Naive B cell (primary cell): ENCODE measurements at regions not wholly inside any gene's neighbourhood (a gene's known extent, or its start where the extent isn't known, plus 50 kb on each side); places are given as distances from the start of the nearest gene placed in this dataset.
"Not testable (repeated sequence)": the region's sequence is repeated elsewhere in the genome, so short reads cannot be mapped to it uniquely, and the experiment has no call there.

Source experiments
- ATAC-seq, 2 donors: fragments of 150-1000 bp; cut with Tn5 transposase; 2 replicates each; pipeline ENCODE4 v1.10.0; 2021; ENCODE audit warnings: low read depth in 2 of 2, mild to moderate bottlenecking in 2 of 2, moderate library complexity in 2 of 2
- DNase-seq: peaks from one replicate; pipeline ENCODE4 v3.0.0; 2022
- H3K27ac Mint-ChIP-seq, 6 donors: one replicate each; pipeline ENCODE4 v1.8.0; 2020 to 2022; ENCODE audit warnings: mild to moderate bottlenecking in 6 of 6, mixed read lengths in 6 of 6, moderate library complexity in 5 of 6, inconsistent platforms in 2 of 6
- H3K27me3 Mint-ChIP-seq, 3 donors: one replicate each; pipeline ENCODE4 v1.8.0; 2021 to 2022; ENCODE audit warnings: mixed read lengths in 3 of 3, mild to moderate bottlenecking in 1 of 3
- H3K36me3 Mint-ChIP-seq, 2 donors: one replicate each; pipeline ENCODE4 v1.8.0; 2020 to 2022; ENCODE audit warnings: mixed read lengths in 2 of 2, inconsistent platforms in 1 of 2, mild to moderate bottlenecking in 1 of 2
- H3K4me1 Mint-ChIP-seq, 3 donors: one replicate each; pipeline ENCODE4 v1.8.0; 2020 to 2022; ENCODE audit warnings: mixed read lengths in 3 of 3, inconsistent platforms in 1 of 3, mild to moderate bottlenecking in 1 of 3, moderate library complexity in 1 of 3
- H3K4me3 Mint-ChIP-seq, 8 donors: one replicate each; pipeline ENCODE4 v1.8.0; 2020 to 2022; ENCODE audit warnings: mild to moderate bottlenecking in 8 of 8, mixed read lengths in 8 of 8, moderate library complexity in 8 of 8, inconsistent platforms in 2 of 8
- H3K9me3 Mint-ChIP-seq, 7 donors: one replicate each; pipeline ENCODE4 v1.8.0; 2020 to 2022; ENCODE audit warnings: mixed read lengths in 7 of 7, mild to moderate bottlenecking in 5 of 7, inconsistent platforms in 2 of 7, moderate library complexity in 1 of 7

DNA sequence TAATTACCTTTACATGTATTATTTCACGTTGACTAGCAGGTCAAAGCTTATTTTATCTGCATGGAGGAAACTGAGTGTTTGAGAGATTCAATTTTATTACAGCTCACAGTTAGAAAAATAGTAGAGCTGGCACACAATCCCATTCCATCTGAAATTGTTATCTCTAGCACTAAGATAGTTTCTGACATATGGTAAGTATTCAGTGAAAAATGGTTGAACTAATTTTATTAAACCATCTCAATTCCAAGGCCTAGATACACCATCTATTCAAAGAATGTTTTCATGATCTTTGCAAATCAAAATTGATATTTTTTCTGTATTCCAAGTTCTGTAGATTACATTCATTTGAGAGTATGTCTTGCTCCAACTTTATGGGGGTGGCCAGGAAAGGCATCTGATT is 125.4 kb upstream of the FAT3 start:
- peaks cover 0 to 8% (median 2%) of the 10 kb centered on the region in 7 donors for H3K9me3 Mint-ChIP-seq
- no peaks in the 10 kb centered on the region for H3K27me3 Mint-ChIP-seq
- no peaks in the 10 kb centered on the region for H3K36me3 Mint-ChIP-seq
- no peaks in the 10 kb centered on the region for H3K4me1 Mint-ChIP-seq
- no peak for DNase-seq
- ATAC-seq = no peak
- no peak overlapping the region for H3K4me3 Mint-ChIP-seq
- H3K27ac Mint-ChIP-seq = no peak overlapping the region

- ATAC-seq = no peak
- no peak for DNase-seq
- H3K27ac Mint-ChIP-seq = no peak overlapping the region
- no peak overlapping the region for H3K4me3 Mint-ChIP-seq
- H3K9me3 Mint-ChIP-seq = peaks cover 0 to 13% (median 4%) of the 10 kb centered on the region in 7 donors
- no peaks in the 10 kb centered on the region for H3K4me1 Mint-ChIP-seq
- H3K27me3 Mint-ChIP-seq = no peaks in the 10 kb centered on the region
- no peaks in the 10 kb centered on the region for H3K36me3 Mint-ChIP-seq
Measured at GRCh38 chr11:92098172-92098571, 126.4 kb upstream of the FAT3 start.

DNA sequence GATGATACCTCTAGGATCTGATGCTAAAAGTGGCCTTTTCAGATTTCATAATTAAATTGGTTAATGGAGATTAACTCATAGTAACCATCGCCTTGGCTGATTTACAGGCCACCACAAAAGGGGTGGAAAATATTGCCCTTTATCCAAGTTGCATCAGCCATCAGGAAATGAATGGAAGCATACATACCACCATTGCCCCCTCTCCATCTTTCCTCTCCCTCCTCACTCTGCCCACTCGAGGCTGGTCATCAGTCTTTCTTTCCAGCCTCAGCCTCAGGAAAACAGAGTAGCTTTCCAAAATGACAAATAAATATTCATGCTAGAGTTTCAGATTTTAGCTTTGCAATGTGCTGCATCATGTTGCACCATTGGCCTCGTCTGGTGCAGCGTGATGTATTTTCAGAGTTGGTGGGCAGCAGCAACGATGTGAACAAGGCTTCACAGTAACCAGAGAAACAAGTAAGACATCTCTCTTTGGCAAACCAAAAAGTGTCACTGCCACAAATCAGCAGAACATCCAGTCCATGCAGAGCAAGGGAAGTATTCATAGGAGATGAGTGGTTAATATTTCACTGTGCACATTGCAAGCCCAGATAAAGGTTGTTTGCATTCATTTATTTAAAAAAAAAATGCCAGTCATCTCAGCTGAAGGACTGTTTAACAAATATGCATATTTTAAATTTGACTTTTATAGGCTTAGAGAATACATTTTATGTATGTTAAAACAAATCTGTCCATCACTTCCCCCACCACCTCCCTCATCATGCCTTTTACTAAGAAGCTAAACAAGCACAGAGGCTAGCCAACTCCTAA is 136.7 kb upstream of the FAT3 start:
- Mint-ChIP-seq H3K27me3 (no peaks in the 10 kb centered on the region), H3K9me3 (peaks cover 0 to 27% (median 4%) of the 10 kb centered on the region in 7 donors), H3K4me3 (no peak overlapping the region), H3K36me3 (no peaks in the 10 kb centered on the region), H3K27ac (no peak overlapping the region), H3K4me1 (no peaks in the 10 kb centered on the region)
- DNase-seq (no peak), ATAC-seq (no peak)

GRCh38 chr11:92083123-92083522 is 141.5 kb upstream of the FAT3 start:
- Mint-ChIP-seq H3K36me3 (no peaks in the 10 kb centered on the region), H3K4me1 (no peaks in the 10 kb centered on the region), H3K27me3 (no peaks in the 10 kb centered on the region), H3K4me3 (no peak overlapping the region), H3K9me3 (peaks cover 2 to 22% (median 4%) of the 10 kb centered on the region in 7 donors), H3K27ac (no peak overlapping the region)
- DNase-seq (no peak), ATAC-seq (no peak)

DNA sequence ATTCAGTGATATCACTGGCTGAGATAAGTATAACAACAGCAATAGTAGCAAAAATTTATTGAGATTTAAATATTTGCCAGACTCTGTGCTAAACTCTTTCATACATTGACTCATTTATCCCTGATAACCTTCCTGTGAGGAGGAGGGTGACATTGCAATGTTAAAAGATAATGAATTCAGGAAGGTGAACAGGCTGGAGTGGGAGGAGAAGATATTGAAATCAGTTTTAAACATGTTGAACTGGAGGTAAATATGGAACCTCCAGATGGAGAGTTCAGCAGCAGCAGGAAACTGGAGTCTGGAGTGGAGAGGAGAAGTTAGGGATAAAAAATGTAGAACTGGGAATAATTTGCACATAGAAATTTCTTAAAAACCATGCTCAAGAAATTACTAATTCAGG is 142.0 kb upstream of the FAT3 start:
- peaks cover 2 to 22% (median 4%) of the 10 kb centered on the region in 7 donors for H3K9me3 Mint-ChIP-seq
- no peak overlapping the region for H3K4me3 Mint-ChIP-seq

GRCh38 chr11:92074498-92074897 is 150.1 kb upstream of the FAT3 start:
- H3K4me3 Mint-ChIP-seq, H3K36me3 Mint-ChIP-seq, ATAC-seq, H3K27me3 Mint-ChIP-seq, H3K4me1 Mint-ChIP-seq, DNase-seq: not testable (repeated sequence)
- Mint-ChIP-seq H3K9me3 (peaks cover 2 to 19% (median 12%) of the 10 kb centered on the region in 7 donors), H3K27ac (peak overlapping the region in 1 of 6 donors; percentile 66)

More for the DNA sequence above, 142.0 kb upstream of the FAT3 start:
- H3K27me3 Mint-ChIP-seq = no peaks in the 10 kb centered on the region
- H3K4me1 Mint-ChIP-seq = no peaks in the 10 kb centered on the region
- H3K36me3 Mint-ChIP-seq = no peaks in the 10 kb centered on the region
- no peak overlapping the region for H3K27ac Mint-ChIP-seq
- DNase-seq (no peak), ATAC-seq (no peak)

GRCh38 chr11:92071660-92072059 is 153.0 kb upstream of the FAT3 start:
- Mint-ChIP-seq H3K9me3 (peaks cover 2 to 16% (median 10%) of the 10 kb centered on the region in 7 donors), H3K27me3 (no peaks in the 10 kb centered on the region), H3K36me3 (no peaks in the 10 kb centered on the region), H3K4me3 (no peak overlapping the region), H3K27ac (no peak overlapping the region), H3K4me1 (no peaks in the 10 kb centered on the region)
- ATAC-seq = no peak
- DNase-seq = no peak

GRCh38 chr11:92070026-92070889 is 154.4 kb upstream of the FAT3 start:
- no peak overlapping the region for H3K4me3 Mint-ChIP-seq
- no peaks in the 10 kb centered on the region for H3K36me3 Mint-ChIP-seq
- H3K27ac Mint-ChIP-seq = no peak overlapping the region
- no peaks in the 10 kb centered on the region for H3K4me1 Mint-ChIP-seq
- H3K27me3 Mint-ChIP-seq = no peaks in the 10 kb centered on the region
- DNase-seq (no peak), ATAC-seq (no peak)
- H3K9me3 Mint-ChIP-seq = peaks cover 2 to 16% (median 8%) of the 10 kb centered on the region in 7 donors

DNA sequence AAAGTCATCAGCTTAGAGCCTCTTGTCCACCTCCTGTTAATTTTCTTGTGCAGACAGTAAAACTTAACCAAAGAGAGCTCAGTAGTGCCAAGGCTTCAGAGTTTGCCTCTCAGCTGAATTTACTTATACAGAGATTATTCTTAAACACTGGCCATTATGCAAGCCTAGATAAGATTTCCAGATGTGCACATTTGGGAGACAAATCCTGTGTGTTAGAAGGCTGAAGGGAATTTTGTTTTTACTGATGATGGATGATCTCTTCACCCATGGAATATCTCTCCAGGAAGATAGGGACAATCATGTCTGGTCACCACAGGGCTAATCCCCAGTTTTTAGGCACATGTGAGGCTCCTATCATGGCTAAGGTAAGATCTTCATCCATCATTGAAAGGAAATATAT is 157.6 kb upstream of the FAT3 start:
- Mint-ChIP-seq H3K4me1 (no peaks in the 10 kb centered on the region), H3K9me3 (peaks cover 0 to 12% (median 6%) of the 10 kb centered on the region in 7 donors), H3K27ac (no peak overlapping the region), H3K36me3 (no peaks in the 10 kb centered on the region), H3K27me3 (no peaks in the 10 kb centered on the region), H3K4me3 (no peak overlapping the region)
- DNase-seq = no peak
- ATAC-seq = no peak

DNA sequence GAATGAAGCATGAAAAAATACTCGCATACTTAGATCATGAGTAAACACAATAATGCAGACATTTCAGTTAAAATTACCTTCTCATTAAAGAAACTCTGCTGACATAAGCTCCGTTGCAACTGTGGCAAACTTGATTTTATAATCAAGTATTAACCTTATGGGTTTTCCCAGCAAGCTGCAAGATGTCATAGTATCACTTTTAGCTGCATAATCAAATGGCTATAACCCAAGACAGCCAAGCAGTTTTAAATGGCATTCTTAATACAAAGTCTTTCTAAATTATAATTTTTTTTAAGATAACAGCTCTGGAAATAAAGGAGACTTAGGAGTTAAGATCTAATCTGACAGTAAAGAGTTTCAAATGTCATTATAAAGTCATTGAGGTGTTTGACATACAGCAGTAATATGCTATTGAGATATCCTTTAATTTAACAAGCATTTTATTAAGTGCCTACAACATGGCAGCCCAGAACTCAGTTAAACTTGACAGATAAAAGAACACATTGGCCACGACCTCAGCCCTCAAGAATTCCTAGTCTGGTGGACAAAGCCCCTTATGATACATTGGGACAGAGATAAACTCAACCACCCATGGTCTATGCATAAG is 163.1 kb upstream of the FAT3 start:
- no peak overlapping the region for H3K4me3 Mint-ChIP-seq
- DNase-seq = no peak
- no peaks in the 10 kb centered on the region for H3K27me3 Mint-ChIP-seq
- no peak for ATAC-seq
- no peaks in the 10 kb centered on the region for H3K4me1 Mint-ChIP-seq
- H3K36me3 Mint-ChIP-seq = no peaks in the 10 kb centered on the region
- no peak overlapping the region for H3K27ac Mint-ChIP-seq
- H3K9me3 Mint-ChIP-seq = peaks cover 0 to 11% (median 0%) of the 10 kb centered on the region in 7 donors

DNA sequence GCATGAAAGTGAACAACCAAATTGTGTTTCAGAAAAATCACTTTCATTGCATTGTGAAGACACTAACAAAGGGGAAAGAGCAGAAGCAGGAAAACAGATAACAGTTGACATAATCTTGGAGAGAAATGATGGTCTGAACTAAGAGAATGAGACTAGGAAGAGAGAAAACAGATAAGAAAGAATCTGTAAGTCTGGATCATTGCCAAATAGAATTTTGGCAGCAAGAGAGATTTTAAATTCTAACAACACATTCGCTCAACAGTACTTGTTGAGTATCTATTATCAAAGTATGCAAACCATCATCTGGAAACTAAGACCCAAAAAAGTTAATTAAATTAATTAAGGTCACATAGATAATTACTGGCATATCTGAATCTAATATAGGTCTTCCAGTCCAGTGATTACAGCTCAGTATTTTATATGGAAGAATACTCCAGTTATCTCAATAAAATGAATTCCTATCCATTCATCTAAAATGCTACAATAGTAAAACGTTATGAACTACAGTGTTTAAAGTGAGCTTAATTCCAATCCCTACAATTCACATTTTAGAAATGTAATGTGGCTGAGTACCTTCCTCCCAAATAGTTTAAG is 166.7 kb upstream of the FAT3 start:
- no peak overlapping the region for H3K4me3 Mint-ChIP-seq
- no peaks in the 10 kb centered on the region for H3K27me3 Mint-ChIP-seq
- peaks cover 0 to 14% (median 0%) of the 10 kb centered on the region in 7 donors for H3K9me3 Mint-ChIP-seq
- H3K27ac Mint-ChIP-seq = no peak overlapping the region
- no peaks in the 10 kb centered on the region for H3K4me1 Mint-ChIP-seq
- ATAC-seq = no peak
- no peak for DNase-seq
- no peaks in the 10 kb centered on the region for H3K36me3 Mint-ChIP-seq

DNA sequence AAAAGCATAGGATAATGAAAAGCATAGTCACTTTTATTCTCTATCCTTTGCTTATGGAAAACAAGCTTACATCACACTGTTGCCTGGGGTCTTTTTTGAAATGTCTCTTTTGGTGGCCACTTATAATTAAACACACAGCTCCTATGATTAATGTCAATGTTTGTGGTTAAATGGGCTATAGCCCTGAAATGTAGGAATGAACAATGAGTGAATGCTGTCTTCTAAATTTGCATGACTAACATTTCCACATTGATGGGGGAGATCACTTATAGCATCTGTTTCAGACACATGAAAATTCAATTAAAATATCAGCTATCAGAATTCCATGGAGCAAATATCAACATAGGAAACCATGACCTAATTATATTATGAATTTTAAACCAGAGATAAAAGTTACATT is 171.4 kb upstream of the FAT3 start:
- Mint-ChIP-seq H3K9me3 (peaks cover 0 to 19% (median 5%) of the 10 kb centered on the region in 7 donors), H3K36me3 (no peaks in the 10 kb centered on the region), H3K27ac (no peak overlapping the region), H3K4me1 (no peaks in the 10 kb centered on the region), H3K4me3 (no peak overlapping the region), H3K27me3 (no peaks in the 10 kb centered on the region)
- ATAC-seq = no peak
- no peak for DNase-seq

DNA sequence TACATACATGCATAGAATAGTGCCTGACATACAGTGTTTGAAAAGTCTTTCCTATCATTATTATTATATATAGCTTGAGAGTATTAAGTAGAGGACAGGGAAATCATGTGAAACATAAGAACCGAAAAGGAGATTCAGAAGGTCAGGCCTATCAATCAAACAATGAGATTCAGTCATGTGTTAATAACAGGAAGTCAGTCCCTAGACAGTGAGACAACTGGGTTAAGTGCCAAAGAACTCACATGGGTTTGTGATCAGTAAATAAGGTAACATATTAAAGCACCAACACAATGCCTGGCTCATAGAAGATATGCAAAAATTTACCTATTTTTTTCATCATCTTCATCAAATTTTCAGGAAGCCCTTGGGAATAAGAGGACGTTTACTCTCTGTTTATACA is 174.3 kb upstream of the FAT3 start:
- H3K4me3 Mint-ChIP-seq = no peak overlapping the region
- H3K27ac Mint-ChIP-seq = no peak overlapping the region
- ATAC-seq (no peak), DNase-seq (no peak)
- H3K36me3 Mint-ChIP-seq = no peaks in the 10 kb centered on the region
- no peaks in the 10 kb centered on the region for H3K27me3 Mint-ChIP-seq
- H3K4me1 Mint-ChIP-seq = no peaks in the 10 kb centered on the region
- H3K9me3 Mint-ChIP-seq = peaks cover 0 to 10% (median 3%) of the 10 kb centered on the region in 7 donors
